DOHH2 (cell line): ENCODE measurements at regions not wholly inside any gene's neighbourhood (a gene's known extent, or its start where the extent isn't known, plus 50 kb on each side); places are given as distances from the start of the nearest gene placed in this dataset.

ENCODE experiments used
- H3F3A ChIP-seq: fragments of 200-600 bp; sonication (generic), shearing (Covaris generic); 2 replicates; pipeline ENCODE4 v1.6.0; 2016; ENCODE audit warnings: antibody characterized with exemption, mild to moderate bottlenecking; ENCODE audit not compliant: control insufficient read depth, insufficient read depth
- H3K27ac ChIP-seq: fragments of 200-600 bp; sonication (generic); 2 replicates; pipeline ENCODE4 v1.5.1; 2014; ENCODE audit warnings: low read depth, mild to moderate bottlenecking, low read length, moderate library complexity
- H3K27me3 ChIP-seq: fragments of 200-600 bp; sonication (generic); 2 replicates; pipeline ENCODE4 v1.6.1; 2014; ENCODE audit warnings: mild to moderate bottlenecking, low read length, mixed read lengths; ENCODE audit not compliant: control insufficient read depth
- H3K36me3 ChIP-seq: fragments of 200-600 bp; sonication (generic); 2 replicates; pipeline ENCODE4 v1.6.1; 2014; ENCODE audit warnings: mild to moderate bottlenecking, low read length, moderate library complexity, mixed read lengths; ENCODE audit not compliant: control insufficient read depth
- H3K4me1 ChIP-seq: fragments of 200-600 bp; sonication (generic); 2 replicates; pipeline ENCODE4 v1.6.1; 2014; ENCODE audit warnings: mild to moderate bottlenecking, low read length, mixed read lengths; ENCODE audit not compliant: control insufficient read depth
- H3K4me2 ChIP-seq: fragments of 200-600 bp; sonication (generic); 2 replicates; pipeline ENCODE4 v1.6.0; 2014; ENCODE audit warnings: mild to moderate bottlenecking, low read length, moderate library complexity
- H3K4me3 ChIP-seq: fragments of 200-600 bp; sonication (generic); 2 replicates; pipeline ENCODE4 v1.5.1; 2014; ENCODE audit warnings: mild to moderate bottlenecking, low read length, mixed read lengths
- H3K79me2 ChIP-seq: fragments of 200-600 bp; sonication (generic); 2 replicates; pipeline ENCODE4 v1.6.1; 2014; ENCODE audit warnings: mild to moderate bottlenecking, low read length, mixed read lengths; ENCODE audit not compliant: control insufficient read depth
- H3K9me2 ChIP-seq: fragments of 200-600 bp; sonication (generic); replicated peaks from 2 replicates; pipeline ENCODE4 v1.6.1; 2014; ENCODE audit warnings: mild to moderate bottlenecking, low read length, mixed read lengths; ENCODE audit not compliant: control insufficient read depth
- H3K9me3 ChIP-seq: fragments of 200-600 bp; sonication (generic); 2 replicates; pipeline ENCODE4 v1.6.1; 2014; ENCODE audit warnings: antibody characterized with exemption, low read length, mixed read lengths; ENCODE audit not compliant: control insufficient read depth, insufficient read depth
- H4K20me1 ChIP-seq: fragments of 200-600 bp; sonication (generic); 2 replicates; pipeline ENCODE4 v1.6.0; 2014; ENCODE audit warnings: low read depth, mild to moderate bottlenecking, antibody characterized with exemption, low read length, moderate library complexity; ENCODE audit not compliant: control insufficient read depth, insufficient read depth
- CTCF ChIP-seq: fragments of 200-600 bp; sonication (generic); IDR thresholded peaks from one replicate; pipeline ENCODE4 v1.5.1; 2014; ENCODE audit warnings: antibody characterized with exemption, mild to moderate bottlenecking, low read depth, low read length; ENCODE audit not compliant: poor library complexity, severe bottlenecking
- EZH2phosphoT487 ChIP-seq: fragments of 200-600 bp; sonication (generic); IDR thresholded peaks from 2 replicates; pipeline ENCODE4 v1.6.1; 2017; ENCODE audit warnings: borderline replicate concordance, mild to moderate bottlenecking, antibody characterized with exemption, low read length, moderate library complexity, mixed read lengths

GRCh38 chr2:120993661-120994060, 258.0 kb downstream of the GLI2 start:
- H3K4me3 ChIP-seq, result no peak overlapping the region
- TF ChIP-seq CTCF (no peak), EZH2phosphoT487 (no peak)
- H3K9me3 ChIP-seq, result no peaks in the 10 kb centered on the region
- no peaks in the 10 kb centered on the region for H3F3A ChIP-seq
- H3K9me2 ChIP-seq, result no peaks in the 10 kb centered on the region
- H3K4me2 ChIP-seq, result no peak overlapping the region
- no peak overlapping the region for H3K27ac ChIP-seq
- no peaks in the 10 kb centered on the region for H3K36me3 ChIP-seq
- no peaks in the 10 kb centered on the region for H4K20me1 ChIP-seq
- H3K4me1 ChIP-seq, result no peaks in the 10 kb centered on the region
- no peaks in the 10 kb centered on the region for H3K79me2 ChIP-seq
- H3K27me3 ChIP-seq, result no peaks in the 10 kb centered on the region

GRCh38 chr2:120994301-120994995, 258.8 kb downstream of the GLI2 start:
- Histone ChIP-seq H3K79me2 (no peaks in the 10 kb centered on the region), H3F3A (no peaks in the 10 kb centered on the region), H3K27ac (no peak overlapping the region), H3K36me3 (no peaks in the 10 kb centered on the region), H3K9me3 (no peaks in the 10 kb centered on the region), H3K9me2 (no peaks in the 10 kb centered on the region), H4K20me1 (no peaks in the 10 kb centered on the region), H3K4me3 (no peak overlapping the region), H3K4me2 (no peak overlapping the region), H3K27me3 (0 out of 2 replicates have a peak, but pooled peaks cover 2% of the 10 kb centered on the region), H3K4me1 (no peaks in the 10 kb centered on the region)
- TF ChIP-seq EZH2phosphoT487 (no peak), CTCF (no peak)

- TF ChIP-seq EZH2phosphoT487 (no peak), CTCF (no peak)
Measured at GRCh38 chr2:120995152-120995551, 259.5 kb downstream of the GLI2 start.

More at GRCh38 chr2:120995152-120995551, 259.5 kb downstream of the GLI2 start:
- Histone ChIP-seq H4K20me1 (no peaks in the 10 kb centered on the region), H3K4me1 (no peaks in the 10 kb centered on the region), H3K9me2 (no peaks in the 10 kb centered on the region), H3K27me3 (0 out of 2 replicates have a peak, but pooled peaks cover 2% of the 10 kb centered on the region), H3K27ac (no peak overlapping the region), H3K9me3 (no peaks in the 10 kb centered on the region), H3K36me3 (no peaks in the 10 kb centered on the region), H3K4me3 (no peak overlapping the region), H3K79me2 (no peaks in the 10 kb centered on the region), H3F3A (no peaks in the 10 kb centered on the region), H3K4me2 (no peak overlapping the region)
